Glutamatergic neuron (in vitro differentiated cells): ENCODE measurements at regions not wholly inside any gene's neighbourhood (a gene's known extent, or its start where the extent isn't known, plus 50 kb on each side); places are given as distances from the start of the nearest gene placed in this dataset.
A peak's percentile ranks its signal among the peaks of the same experiment; 100 is the strongest.

ENCODE experiments used
- DNase-seq: peaks from one replicate; pipeline ENCODE4 v3.0.0; 2022
- H3K27ac Mint-ChIP-seq: one replicate; pipeline ENCODE4 v1.8.0; 2020; ENCODE audit warnings: mild to moderate bottlenecking, mixed read lengths, inconsistent platforms; ENCODE audit not compliant: unreplicated experiment
- H3K27me3 Mint-ChIP-seq: one replicate; pipeline ENCODE4 v1.8.0; 2020; ENCODE audit warnings: mild to moderate bottlenecking, moderate library complexity, mixed read lengths, inconsistent platforms; ENCODE audit not compliant: unreplicated experiment
- H3K36me3 Mint-ChIP-seq: one replicate; pipeline ENCODE4 v1.8.0; 2020; ENCODE audit warnings: mild to moderate bottlenecking, mixed read lengths, inconsistent platforms; ENCODE audit not compliant: unreplicated experiment
- H3K4me1 Mint-ChIP-seq: one replicate; pipeline ENCODE4 v1.8.0; 2020; ENCODE audit warnings: mild to moderate bottlenecking, low read depth, mixed read lengths, inconsistent platforms; ENCODE audit not compliant: unreplicated experiment
- H3K4me3 Mint-ChIP-seq: one replicate; pipeline ENCODE4 v1.8.0; 2020; ENCODE audit warnings: mild to moderate bottlenecking, mixed read lengths, inconsistent platforms; ENCODE audit not compliant: unreplicated experiment
- H3K9me3 Mint-ChIP-seq: one replicate; pipeline ENCODE4 v1.8.0; 2020; ENCODE audit warnings: mild to moderate bottlenecking, moderate library complexity, mixed read lengths, inconsistent platforms; ENCODE audit not compliant: unreplicated experiment
- TF ChIP-seq, protein P1 (sequence below): fragments of 200-600 bp; sonication (generic); IDR thresholded peaks from one replicate; pipeline ENCODE4 v1.5.0; 2021; ENCODE audit not compliant: partially characterized antibody, unreplicated experiment

DNA sequence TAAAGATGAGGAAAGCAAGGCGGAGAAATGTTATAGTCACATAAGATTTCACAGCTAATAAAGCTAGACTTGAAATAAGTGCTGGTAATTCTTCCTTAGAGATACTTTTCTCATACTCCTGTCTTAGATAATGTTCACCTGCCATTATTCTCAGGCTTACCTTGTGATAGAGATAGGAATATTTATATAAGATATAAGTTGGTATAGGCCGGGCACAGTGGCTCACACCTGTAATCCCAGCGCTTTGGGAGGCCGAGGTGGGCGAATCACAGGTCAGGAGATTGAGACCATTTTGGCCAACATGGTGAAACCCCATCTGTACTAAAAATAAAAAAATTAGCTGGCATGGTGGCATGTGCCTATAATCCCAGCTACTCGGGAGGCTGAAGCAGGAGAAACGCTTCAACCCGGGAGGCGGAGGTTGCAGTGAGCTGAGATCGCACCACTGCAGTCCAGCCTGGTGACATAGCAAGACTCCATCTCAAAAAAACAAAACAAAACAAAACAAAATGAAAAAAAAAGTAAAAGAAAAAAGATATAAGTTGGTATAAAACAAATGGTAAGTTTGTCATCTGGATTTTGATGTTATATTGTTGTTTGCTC lies 1918.4 kb downstream of the MAT2B start:
- TF ChIP-seq, protein P1, sequence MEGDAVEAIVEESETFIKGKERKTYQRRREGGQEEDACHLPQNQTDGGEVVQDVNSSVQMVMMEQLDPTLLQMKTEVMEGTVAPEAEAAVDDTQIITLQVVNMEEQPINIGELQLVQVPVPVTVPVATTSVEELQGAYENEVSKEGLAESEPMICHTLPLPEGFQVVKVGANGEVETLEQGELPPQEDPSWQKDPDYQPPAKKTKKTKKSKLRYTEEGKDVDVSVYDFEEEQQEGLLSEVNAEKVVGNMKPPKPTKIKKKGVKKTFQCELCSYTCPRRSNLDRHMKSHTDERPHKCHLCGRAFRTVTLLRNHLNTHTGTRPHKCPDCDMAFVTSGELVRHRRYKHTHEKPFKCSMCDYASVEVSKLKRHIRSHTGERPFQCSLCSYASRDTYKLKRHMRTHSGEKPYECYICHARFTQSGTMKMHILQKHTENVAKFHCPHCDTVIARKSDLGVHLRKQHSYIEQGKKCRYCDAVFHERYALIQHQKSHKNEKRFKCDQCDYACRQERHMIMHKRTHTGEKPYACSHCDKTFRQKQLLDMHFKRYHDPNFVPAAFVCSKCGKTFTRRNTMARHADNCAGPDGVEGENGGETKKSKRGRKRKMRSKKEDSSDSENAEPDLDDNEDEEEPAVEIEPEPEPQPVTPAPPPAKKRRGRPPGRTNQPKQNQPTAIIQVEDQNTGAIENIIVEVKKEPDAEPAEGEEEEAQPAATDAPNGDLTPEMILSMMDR = no peak
- H3K4me1 Mint-ChIP-seq = no peaks in the 10 kb centered on the region
- no peaks in the 10 kb centered on the region for H3K9me3 Mint-ChIP-seq
- H3K36me3 Mint-ChIP-seq = no peaks in the 10 kb centered on the region
- no peak overlapping the region for H3K4me3 Mint-ChIP-seq
- peaks cover under 1% of the 10 kb centered on the region for H3K27me3 Mint-ChIP-seq
- no peak for DNase-seq
- no peak overlapping the region for H3K27ac Mint-ChIP-seq

DNA sequence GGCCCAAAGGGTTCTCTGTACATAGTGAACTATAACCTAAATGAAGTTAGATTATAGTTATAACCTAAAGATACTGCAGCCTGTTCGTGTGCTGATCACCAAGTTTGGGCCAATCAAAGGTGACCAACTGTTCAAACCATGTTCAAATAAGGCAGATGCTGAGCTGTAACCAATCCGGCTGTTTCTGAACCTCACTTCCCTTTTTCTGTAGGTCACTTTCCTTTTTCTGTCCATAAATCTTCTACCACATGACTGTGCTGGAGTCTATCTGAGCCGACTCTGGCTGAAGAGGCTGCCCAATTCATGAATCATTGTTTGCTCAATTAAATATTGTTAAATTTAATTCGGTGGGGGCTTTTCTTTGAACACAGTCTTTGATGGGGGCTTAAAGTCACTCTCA lies 1920.2 kb downstream of the MAT2B start:
- no peak for DNase-seq
- no peaks in the 10 kb centered on the region for H3K36me3 Mint-ChIP-seq
- no peaks in the 10 kb centered on the region for H3K27me3 Mint-ChIP-seq
- no peaks in the 10 kb centered on the region for H3K9me3 Mint-ChIP-seq
- no peak overlapping the region for H3K27ac Mint-ChIP-seq
- TF ChIP-seq, protein P1 = no peak
- H3K4me3 Mint-ChIP-seq = no peak overlapping the region
- H3K4me1 Mint-ChIP-seq = no peaks in the 10 kb centered on the region

DNA sequence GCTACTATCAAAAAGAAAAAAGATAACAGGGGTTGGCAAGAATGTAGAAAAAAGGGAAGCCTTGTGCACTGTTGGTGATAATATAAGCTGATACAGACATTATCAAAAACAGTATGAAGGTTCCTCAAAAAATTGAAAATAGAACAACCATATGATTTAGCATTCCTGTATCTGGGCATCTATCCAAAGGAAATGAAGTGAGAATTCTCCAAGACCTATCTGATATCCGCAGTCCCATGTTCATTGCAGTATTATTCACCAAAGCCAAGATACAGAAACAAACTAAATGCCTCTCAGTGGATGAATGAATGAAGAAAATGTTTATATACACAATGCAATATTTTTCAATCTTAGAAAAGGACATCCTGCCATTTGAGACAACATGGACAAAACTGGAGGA lies 1943.3 kb downstream of the MAT2B start:
- Mint-ChIP-seq H3K36me3 (peaks cover 4% of the 10 kb centered on the region), H3K9me3 (no peaks in the 10 kb centered on the region), H3K27ac (no peak overlapping the region), H3K4me3 (no peak overlapping the region), H3K27me3 (no peaks in the 10 kb centered on the region), H3K4me1 (no peaks in the 10 kb centered on the region)
- DNase-seq = no peak
- TF ChIP-seq, protein P1 = no peak

DNA sequence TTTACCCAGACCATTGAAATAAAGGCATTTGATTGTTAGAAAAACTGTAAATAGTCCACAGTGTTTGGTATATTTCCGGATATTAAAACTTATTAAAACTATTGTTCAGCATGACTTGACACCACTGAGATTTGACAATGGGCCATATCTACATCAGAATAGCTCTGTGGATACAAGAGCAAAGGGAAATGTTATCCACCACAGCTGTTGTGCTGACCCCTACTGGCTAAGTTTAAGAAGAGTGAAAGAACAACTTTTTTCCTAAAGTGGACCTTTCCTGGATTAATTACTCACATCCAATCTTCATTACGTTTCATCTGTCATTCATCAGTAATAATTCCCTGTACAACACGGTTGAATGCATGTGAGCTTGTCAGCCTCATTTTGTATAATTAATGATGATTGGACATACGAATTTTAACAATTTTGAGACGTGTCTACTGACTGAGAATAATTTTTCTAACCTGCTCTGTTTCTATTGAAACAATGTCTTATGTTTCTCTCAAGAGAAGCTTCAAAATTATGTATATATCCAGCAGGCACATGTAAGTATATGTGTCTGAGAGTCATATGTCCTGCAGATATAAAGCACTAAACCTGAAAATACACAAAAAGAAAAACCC lies 1952.6 kb downstream of the MAT2B start:
- no peaks in the 10 kb centered on the region for H3K27me3 Mint-ChIP-seq
- H3K4me3 Mint-ChIP-seq = no peak overlapping the region
- no peak for DNase-seq
- H3K9me3 Mint-ChIP-seq = no peaks in the 10 kb centered on the region
- H3K27ac Mint-ChIP-seq = no peak overlapping the region
- no peaks in the 10 kb centered on the region for H3K36me3 Mint-ChIP-seq
- TF ChIP-seq, protein P1 = peak; percentile 67
- no peaks in the 10 kb centered on the region for H3K4me1 Mint-ChIP-seq

DNA sequence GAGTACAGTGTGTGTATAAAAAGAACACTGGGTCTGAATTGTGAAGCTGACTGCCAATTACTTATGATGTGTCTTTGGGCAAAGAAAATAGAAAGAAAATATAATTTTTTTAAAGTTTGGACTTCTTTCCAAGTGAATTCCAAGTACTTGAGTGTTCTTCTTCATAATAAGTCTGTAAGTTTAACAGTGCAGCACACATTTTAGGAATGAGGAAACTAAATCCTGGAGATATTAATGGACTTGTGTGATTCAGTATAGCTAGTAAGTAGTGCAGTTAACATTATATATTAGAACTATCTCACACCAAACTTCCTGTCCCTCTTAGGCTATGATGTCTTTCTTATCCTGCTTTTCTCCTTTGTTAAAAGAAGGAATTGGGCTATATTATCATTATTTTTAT lies 1953.8 kb downstream of the MAT2B start:
- Mint-ChIP-seq H3K4me3 (no peak overlapping the region), H3K27ac (no peak overlapping the region), H3K27me3 (no peaks in the 10 kb centered on the region), H3K9me3 (peaks cover 3% of the 10 kb centered on the region), H3K36me3 (peaks cover 5% of the 10 kb centered on the region), H3K4me1 (no peaks in the 10 kb centered on the region)
- TF ChIP-seq, protein P1 = no peak
- no peak for DNase-seq
